IPS DF 6.9 (cell line): ENCODE measurements at regions not wholly inside any gene's neighbourhood (a gene's known extent, or its start where the extent isn't known, plus 50 kb on each side); places are given as distances from the start of the nearest gene placed in this dataset.

ENCODE experiments used
- DNase-seq: peaks from one replicate; pipeline ENCODE4 v3.0.0-alpha.2; 2013; ENCODE audit warnings: low read depth, low spot score
- H3K27ac ChIP-seq: one replicate; pipeline ENCODE4 v1.5.1; 2013; ENCODE audit warnings: low read length, control low read depth
- H3K27me3 ChIP-seq: 2 replicates; pipeline ENCODE4 v1.6.1; 2013; ENCODE audit warnings: mild to moderate bottlenecking, low read length; ENCODE audit not compliant: control insufficient read depth, insufficient read depth
- H3K36me3 ChIP-seq: 2 replicates; pipeline ENCODE4 v1.6.1; 2013; ENCODE audit warnings: low read length; ENCODE audit not compliant: control insufficient read depth, insufficient read depth
- H3K4me1 ChIP-seq: 2 replicates; pipeline ENCODE4 v1.6.1; 2013; ENCODE audit warnings: low read length; ENCODE audit not compliant: control insufficient read depth, insufficient read depth
- H3K4me3 ChIP-seq: 2 replicates; pipeline ENCODE4 v1.5.1; 2013; ENCODE audit warnings: mild to moderate bottlenecking, low read length
- H3K9me3 ChIP-seq: 2 replicates; pipeline ENCODE4 v1.6.1; 2013; ENCODE audit warnings: low read length, inconsistent platforms; ENCODE audit not compliant: control insufficient read depth, insufficient read depth
- WGBS: extraction: QIAGEN DNeasy Blood & Tissue Kit; methylation state at CpG from one replicate; pipeline ENCODE4 v1.1.7; 2013; ENCODE audit warnings: mixed read lengths, missing lambda C conversion rate; ENCODE audit not compliant: insufficient read length, insufficient coverage; 5-methylcytosine and 5-hydroxymethylcytosine counted together

DNA sequence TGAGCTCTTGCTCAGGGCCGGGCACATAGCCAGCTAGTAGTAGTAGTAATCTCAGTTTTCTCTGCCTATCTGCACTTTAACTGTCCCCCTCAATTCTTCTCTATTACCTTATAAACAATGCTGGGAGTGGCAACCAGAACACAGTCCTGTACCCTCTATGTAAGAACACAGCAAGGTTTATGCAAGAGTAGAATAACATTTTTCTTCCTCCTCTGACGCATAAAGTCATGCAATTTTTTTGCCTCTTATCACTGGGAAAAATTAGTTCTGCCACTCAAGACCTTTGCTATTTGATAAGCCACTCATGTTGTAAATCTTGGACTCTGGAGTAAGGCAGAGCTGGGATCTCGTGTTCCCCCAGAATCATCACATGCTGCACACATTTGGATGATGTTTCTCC is 200.7 kb upstream of the SOX11 start:
- H3K27ac ChIP-seq, result no peak overlapping the region
- H3K36me3 ChIP-seq, result no peaks in the 10 kb centered on the region
- WGBS, result no CpG with 5 or more reads among the region's 3 CpGs
- H3K4me1 ChIP-seq, result no peaks in the 10 kb centered on the region
- no peaks in the 10 kb centered on the region for H3K9me3 ChIP-seq
- H3K27me3 ChIP-seq, result no peaks in the 10 kb centered on the region
- H3K4me3 ChIP-seq, result no peak overlapping the region
- no peak for DNase-seq

DNA sequence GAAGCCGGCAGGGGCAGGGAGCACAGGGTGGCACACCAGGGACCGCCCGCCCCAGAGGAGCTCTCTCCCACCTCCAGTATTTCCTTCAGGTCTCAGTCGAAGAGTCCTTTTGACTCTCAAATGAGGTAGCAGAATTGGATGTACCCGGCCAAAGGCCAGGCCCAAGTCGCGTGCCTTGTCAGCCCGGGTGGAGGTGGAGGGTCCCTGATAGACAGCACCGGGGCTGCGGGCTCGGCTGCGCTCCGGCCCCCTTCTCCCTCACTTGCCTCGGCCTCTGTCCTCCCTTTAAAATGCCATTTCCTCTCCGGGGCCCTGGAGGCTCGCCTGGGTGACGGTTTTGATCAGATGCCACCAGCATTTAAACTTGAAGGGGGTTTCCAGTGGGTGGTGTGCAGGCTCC is 198.9 kb upstream of the SOX11 start:
- H3K9me3 ChIP-seq, result no peaks in the 10 kb centered on the region
- H3K27ac ChIP-seq, result no peak overlapping the region
- H3K4me1 ChIP-seq, result no peaks in the 10 kb centered on the region
- no peak overlapping the region for H3K4me3 ChIP-seq
- no peaks in the 10 kb centered on the region for H3K36me3 ChIP-seq
- no peaks in the 10 kb centered on the region for H3K27me3 ChIP-seq
- WGBS, result no CpG with 5 or more reads among the region's 17 CpGs
- no peak for DNase-seq

DNA sequence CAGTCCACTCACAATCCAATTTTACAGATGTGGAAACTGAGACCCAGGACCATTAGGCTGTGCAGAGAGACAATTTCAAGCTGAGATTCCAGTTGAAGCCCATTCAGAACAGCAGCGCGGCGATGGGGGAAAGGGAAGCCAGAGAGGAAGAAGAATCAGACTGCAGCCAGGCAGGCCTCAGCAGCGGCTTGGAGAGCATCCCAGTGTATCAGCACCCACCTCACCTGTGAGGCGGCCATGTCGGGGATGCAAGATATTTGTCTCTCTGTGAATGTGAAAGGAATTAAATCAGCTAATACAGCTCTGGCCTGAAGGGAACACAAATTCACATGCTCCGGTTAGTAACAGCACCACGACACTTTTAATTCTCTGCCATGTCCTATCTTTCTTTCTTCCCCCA is 198.0 kb upstream of the SOX11 start:
- Histone ChIP-seq H3K27ac (no peak overlapping the region), H3K4me1 (no peaks in the 10 kb centered on the region), H3K27me3 (no peaks in the 10 kb centered on the region), H3K36me3 (no peaks in the 10 kb centered on the region), H3K4me3 (no peak overlapping the region), H3K9me3 (no peaks in the 10 kb centered on the region)
- no peak for DNase-seq
- no CpG with 5 or more reads among the region's 8 CpGs for WGBS

DNA sequence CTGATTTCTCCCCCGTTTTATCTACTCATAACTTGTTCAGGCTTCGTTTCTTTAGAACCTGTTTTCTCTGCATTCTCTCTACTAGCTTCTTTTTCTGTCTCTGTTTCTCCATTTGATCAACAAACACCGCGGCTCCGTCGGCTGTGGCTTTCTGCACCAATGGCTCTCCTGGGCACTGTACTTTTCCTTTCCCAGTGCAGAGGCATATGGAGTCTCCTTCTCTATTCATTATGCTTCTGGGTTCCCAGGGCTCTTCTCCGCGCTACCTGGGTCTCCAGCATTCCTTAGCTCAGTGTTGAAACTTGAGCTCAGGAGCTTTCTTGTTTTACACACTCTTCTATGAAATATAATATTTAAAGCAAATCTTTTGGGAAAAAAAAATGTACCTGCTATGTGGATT is 196.6 kb upstream of the SOX11 start:
- Histone ChIP-seq H3K36me3 (no peaks in the 10 kb centered on the region), H3K27me3 (no peaks in the 10 kb centered on the region), H3K4me1 (no peaks in the 10 kb centered on the region), H3K9me3 (no peaks in the 10 kb centered on the region), H3K4me3 (no peak overlapping the region), H3K27ac (no peak overlapping the region)
- no CpG with 5 or more reads among the region's 8 CpGs for WGBS
- DNase-seq, result no peak

DNA sequence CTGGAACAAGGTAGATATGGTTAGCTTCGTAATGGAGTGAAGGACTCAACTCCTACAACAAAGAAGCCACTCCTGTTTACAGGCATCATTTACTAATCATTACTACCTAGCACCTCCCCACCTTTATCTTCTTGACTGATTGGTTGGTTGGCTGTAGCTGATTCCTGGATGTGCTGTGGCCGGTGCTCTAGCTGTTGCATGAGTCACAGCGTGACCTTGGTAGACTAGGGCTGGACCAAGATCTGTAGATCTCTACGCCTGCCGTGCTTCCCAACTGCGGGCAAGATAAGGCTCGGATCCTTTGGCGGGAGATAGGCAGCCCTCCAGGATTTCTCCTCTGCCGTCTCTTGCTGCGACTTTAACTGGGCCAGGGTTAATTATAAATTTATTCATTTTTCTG is 194.3 kb upstream of the SOX11 start:
- Histone ChIP-seq H3K4me1 (no peaks in the 10 kb centered on the region), H3K9me3 (no peaks in the 10 kb centered on the region), H3K4me3 (no peak overlapping the region), H3K36me3 (no peaks in the 10 kb centered on the region), H3K27ac (no peak overlapping the region), H3K27me3 (no peaks in the 10 kb centered on the region)
- no CpG with 5 or more reads among the region's 10 CpGs for WGBS
- DNase-seq, result no peak

DNA sequence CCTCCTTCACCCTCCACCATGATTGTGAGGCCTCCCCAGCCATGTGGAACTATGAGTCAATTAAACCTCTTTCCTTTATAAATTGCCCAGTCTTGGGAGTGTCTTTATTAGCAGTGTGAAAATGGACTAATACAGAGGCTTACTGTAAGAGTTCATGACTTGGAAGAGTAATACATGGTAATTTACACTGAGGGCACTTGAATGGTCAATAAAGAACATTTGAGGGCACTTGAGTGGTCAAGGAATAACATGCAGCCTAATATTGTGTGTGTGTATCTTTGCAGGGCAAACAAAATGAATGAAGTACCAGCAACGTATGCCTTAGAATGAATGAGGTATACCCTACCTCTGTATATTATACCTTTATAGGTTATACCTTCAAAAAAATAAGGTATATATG is 190.4 kb upstream of the SOX11 start:
- Histone ChIP-seq H3K27ac (no peak overlapping the region), H3K4me1 (peaks cover under 1% of the 10 kb centered on the region; the same call in 1 of the 2 replicates), H3K27me3 (no peaks in the 10 kb centered on the region), H3K9me3 (no peaks in the 10 kb centered on the region), H3K4me3 (no peak overlapping the region), H3K36me3 (no peaks in the 10 kb centered on the region)
- DNase-seq, result no peak
- no CpG with 5 or more reads among the region's 1 CpG for WGBS

DNA sequence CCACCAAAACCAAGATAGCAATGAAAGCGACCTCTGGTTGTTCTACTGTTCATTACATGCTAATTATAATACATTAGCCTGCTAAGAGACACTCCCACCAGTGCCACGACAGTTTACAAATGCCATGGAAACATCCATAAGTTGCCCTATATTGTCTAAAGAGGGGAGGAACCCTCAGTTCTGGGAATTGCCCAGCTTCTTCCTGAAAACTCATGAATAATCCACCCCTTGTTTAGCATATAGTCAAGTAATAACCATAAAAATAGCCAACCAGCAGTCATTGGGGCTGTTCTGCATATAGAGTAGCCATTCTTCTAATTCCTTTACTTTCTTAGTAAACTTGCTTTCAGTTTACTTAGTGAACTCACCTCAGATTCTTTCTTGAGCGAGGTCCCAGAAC is 189.8 kb upstream of the SOX11 start:
- no peaks in the 10 kb centered on the region for H3K27me3 ChIP-seq
- no CpG with 5 or more reads among the region's 3 CpGs for WGBS
- no peaks in the 10 kb centered on the region for H3K36me3 ChIP-seq
- no peaks in the 10 kb centered on the region for H3K9me3 ChIP-seq
- no peak for DNase-seq
- H3K4me1 ChIP-seq, result peaks cover 3% of the 10 kb centered on the region; the same call in 1 of the 2 replicates
- H3K4me3 ChIP-seq, result no peak overlapping the region
- no peak overlapping the region for H3K27ac ChIP-seq

DNA sequence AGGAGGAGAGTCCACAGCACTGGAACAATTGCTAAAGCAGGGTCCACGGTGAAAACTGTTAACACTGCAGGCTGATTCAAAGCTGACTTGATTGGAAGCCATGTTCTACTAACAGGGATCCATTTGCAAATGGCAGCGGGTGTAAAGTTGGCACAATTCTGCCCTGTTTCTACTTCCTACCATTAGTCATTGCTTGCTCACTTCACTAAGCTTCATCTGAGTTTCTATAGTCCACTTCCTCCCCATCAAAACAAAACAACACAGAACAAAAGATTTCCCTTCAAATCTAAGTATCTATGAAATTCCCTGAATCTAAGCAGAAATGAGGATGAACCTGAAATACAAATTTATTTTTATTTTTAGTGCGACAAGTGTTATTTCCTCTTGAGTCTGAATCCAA is 187.4 kb upstream of the SOX11 start:
- DNase-seq, result no peak
- no CpG with 5 or more reads among the region's 3 CpGs for WGBS
- no peaks in the 10 kb centered on the region for H3K27me3 ChIP-seq
- H3K4me1 ChIP-seq, result peaks cover 3% of the 10 kb centered on the region; the same call in 1 of the 2 replicates
- H3K4me3 ChIP-seq, result no peak overlapping the region
- no peaks in the 10 kb centered on the region for H3K36me3 ChIP-seq
- no peak overlapping the region for H3K27ac ChIP-seq
- no peaks in the 10 kb centered on the region for H3K9me3 ChIP-seq

DNA sequence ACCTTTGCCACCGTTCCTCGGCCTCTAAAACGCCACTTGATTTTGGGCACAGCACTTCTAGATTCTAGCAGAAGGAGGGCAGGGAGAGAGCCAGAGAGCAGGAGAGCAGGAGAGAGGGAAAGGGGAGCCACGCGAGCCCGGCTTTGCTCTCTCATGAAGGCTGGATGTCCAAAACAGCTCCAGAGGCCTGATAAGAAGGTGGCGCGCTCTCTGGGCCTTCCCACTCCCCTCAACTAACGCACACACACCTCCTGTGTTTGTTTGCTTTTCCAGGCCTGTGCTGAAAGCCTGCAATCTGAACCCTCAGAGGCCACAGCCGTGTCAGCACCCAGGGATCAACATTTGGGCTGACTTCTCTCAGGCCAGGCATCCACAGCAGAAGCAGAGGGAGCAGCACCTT is 184.8 kb upstream of the SOX11 start:
- Histone ChIP-seq H3K4me1 (peaks cover 3% of the 10 kb centered on the region; the same call in 1 of the 2 replicates), H3K36me3 (no peaks in the 10 kb centered on the region), H3K4me3 (no peak overlapping the region), H3K9me3 (no peaks in the 10 kb centered on the region), H3K27me3 (no peaks in the 10 kb centered on the region), H3K27ac (no peak overlapping the region)
- no peak for DNase-seq
- WGBS, result no CpG with 5 or more reads among the region's 10 CpGs

DNA sequence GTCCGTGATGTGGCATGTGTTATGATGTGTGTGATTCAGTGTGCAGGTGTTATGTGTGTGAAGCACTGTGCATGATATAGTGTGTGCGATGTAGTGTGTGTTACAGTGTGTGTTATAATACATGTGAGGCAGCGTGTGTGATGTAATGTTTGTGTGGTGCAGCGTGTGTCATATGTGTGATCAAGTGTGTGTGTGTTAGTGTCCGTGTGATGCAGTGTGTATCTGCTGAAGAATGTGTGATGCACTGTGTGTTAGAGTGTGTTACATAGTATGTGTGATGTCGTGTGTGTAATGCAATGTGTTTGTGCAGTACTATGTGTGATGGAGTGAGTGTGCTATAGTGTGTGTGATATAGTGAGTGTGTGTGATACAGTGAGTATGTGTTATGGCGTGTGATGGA is 182.8 kb upstream of the SOX11 start:
- peaks cover 3% of the 10 kb centered on the region; the same call in 1 of the 2 replicates for H3K4me1 ChIP-seq

DNA sequence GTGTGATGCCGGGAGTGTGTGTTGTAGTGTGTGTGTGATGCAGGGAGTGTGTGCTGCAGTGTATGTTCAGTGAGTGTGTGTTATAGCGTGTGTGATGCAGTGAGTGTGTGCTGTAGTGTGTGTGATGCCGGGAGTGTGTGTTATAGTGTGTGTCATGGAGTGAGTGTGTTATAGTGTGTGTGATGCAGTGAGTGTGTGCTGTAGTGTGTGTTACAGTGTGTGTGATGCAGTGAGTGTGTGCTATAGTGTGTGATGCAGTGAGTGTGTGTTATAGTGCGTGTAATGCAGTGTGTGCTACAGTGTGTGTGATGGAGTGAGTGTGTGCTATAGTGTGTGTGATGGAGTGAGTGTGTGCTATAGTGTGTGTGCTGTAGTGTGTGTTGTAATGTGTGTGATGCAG is 182.1 kb upstream of the SOX11 start:
- no peaks in the 10 kb centered on the region for H3K36me3 ChIP-seq
- 71% methylated on average over 2 of the region's 4 CpGs for WGBS
- H3K4me3 ChIP-seq, result no peak overlapping the region
- H3K27ac ChIP-seq, result no peak overlapping the region
- DNase-seq, result no peak
- no peaks in the 10 kb centered on the region for H3K9me3 ChIP-seq
- H3K27me3 ChIP-seq, result no peaks in the 10 kb centered on the region
- H3K4me1 ChIP-seq, result peaks cover 3% of the 10 kb centered on the region; the same call in 1 of the 2 replicates

More for the DNA sequence above, 182.8 kb upstream of the SOX11 start:
- Histone ChIP-seq H3K36me3 (no peaks in the 10 kb centered on the region), H3K27me3 (no peaks in the 10 kb centered on the region), H3K9me3 (no peaks in the 10 kb centered on the region), H3K4me3 (no peak overlapping the region), H3K27ac (no peak overlapping the region)
- WGBS, result 100% methylated on average over 5 of the region's 7 CpGs
- DNase-seq, result no peak
